ENCODE measurements at regions not wholly inside any gene's neighbourhood (a gene's known extent, or its start where the extent isn't known, plus 50 kb on each side); places are given as distances from the start of the nearest gene placed in this dataset.

DNA sequence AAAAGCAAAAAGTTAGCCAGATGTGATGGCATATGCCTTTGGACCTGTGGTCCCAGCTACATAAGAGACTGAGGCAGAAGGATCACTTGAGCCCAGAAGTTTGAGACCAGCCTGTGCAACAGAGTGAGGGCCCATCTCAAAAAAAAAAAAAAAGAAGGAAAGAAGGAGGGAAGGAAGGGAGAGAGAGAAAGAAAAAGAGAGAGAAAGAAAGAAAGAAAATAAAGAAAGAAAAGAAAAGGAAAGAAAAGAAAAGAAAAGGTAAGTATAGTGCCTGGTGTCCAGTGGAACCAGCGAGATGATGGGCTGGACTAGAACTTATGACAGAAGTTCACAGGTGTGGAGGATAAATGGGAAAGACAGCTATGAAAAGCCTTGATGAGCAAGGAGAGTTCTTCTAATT is 100.9 kb downstream of the QRSL1 start:
- TF ChIP-seq, protein P1, sequence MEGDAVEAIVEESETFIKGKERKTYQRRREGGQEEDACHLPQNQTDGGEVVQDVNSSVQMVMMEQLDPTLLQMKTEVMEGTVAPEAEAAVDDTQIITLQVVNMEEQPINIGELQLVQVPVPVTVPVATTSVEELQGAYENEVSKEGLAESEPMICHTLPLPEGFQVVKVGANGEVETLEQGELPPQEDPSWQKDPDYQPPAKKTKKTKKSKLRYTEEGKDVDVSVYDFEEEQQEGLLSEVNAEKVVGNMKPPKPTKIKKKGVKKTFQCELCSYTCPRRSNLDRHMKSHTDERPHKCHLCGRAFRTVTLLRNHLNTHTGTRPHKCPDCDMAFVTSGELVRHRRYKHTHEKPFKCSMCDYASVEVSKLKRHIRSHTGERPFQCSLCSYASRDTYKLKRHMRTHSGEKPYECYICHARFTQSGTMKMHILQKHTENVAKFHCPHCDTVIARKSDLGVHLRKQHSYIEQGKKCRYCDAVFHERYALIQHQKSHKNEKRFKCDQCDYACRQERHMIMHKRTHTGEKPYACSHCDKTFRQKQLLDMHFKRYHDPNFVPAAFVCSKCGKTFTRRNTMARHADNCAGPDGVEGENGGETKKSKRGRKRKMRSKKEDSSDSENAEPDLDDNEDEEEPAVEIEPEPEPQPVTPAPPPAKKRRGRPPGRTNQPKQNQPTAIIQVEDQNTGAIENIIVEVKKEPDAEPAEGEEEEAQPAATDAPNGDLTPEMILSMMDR (IDR thresholded peaks at IDR 0.05; ENCODE audit: low read depth, low read length): no peak
- no peak for TF ChIP-seq EZH2phosphoT487 (IDR thresholded peaks at IDR 0.05; ENCODE audit: low read depth)
